Nephron (organoid): ENCODE measurements at regions not wholly inside any gene's neighbourhood (a gene's known extent, or its start where the extent isn't known, plus 50 kb on each side); places are given as distances from the start of the nearest gene placed in this dataset.
"Not testable (repeated sequence)": the region's sequence is repeated elsewhere in the genome, so short reads cannot be mapped to it uniquely, and the experiment has no call there.

Experiments
- H3K27ac Mint-ChIP-seq, 3 experiments: 2 replicates each; pipeline ENCODE4 v1.8.0; 2020; ENCODE audit warnings: mixed read lengths in 3 of 3, mild to moderate bottlenecking in 2 of 3, moderate library complexity in 1 of 3
- H3K27me3 Mint-ChIP-seq: 2 replicates; pipeline ENCODE4 v1.8.0; 2021; ENCODE audit warnings: low read depth, mild to moderate bottlenecking, moderate library complexity, mixed read lengths
- H3K36me3 Mint-ChIP-seq: 2 replicates; pipeline ENCODE4 v1.8.0; 2020; ENCODE audit warnings: low read depth, mixed read lengths
- H3K4me1 Mint-ChIP-seq: 2 replicates; pipeline ENCODE4 v1.8.0; 2020; ENCODE audit warnings: mixed read lengths
- H3K4me3 Mint-ChIP-seq, 3 experiments: 2 replicates each; pipeline ENCODE4 v1.8.0; 2020; ENCODE audit warnings: mild to moderate bottlenecking in 3 of 3, mixed read lengths in 3 of 3, moderate library complexity in 2 of 3
- H3K9me3 Mint-ChIP-seq: 2 replicates; pipeline ENCODE4 v1.8.0; 2020; ENCODE audit warnings: mixed read lengths
- TF ChIP-seq, protein P1 (sequence below), 3 experiments: fragments of 200-600 bp; sonication (generic); IDR thresholded peaks; one replicate each; pipeline ENCODE4 v1.5.0; 2021; ENCODE audit warnings: antibody characterized with exemption in 3 of 3; ENCODE audit not compliant: unreplicated experiment in 3 of 3

GRCh38 chr2:230627806-230628724 is 84.6 kb upstream of the CAB39 start:
- H3K4me3 Mint-ChIP-seq, result no peak overlapping the region
- H3K36me3 Mint-ChIP-seq, result no peaks in the 10 kb centered on the region
- H3K27me3 Mint-ChIP-seq, result no peaks in the 10 kb centered on the region
- H3K9me3 Mint-ChIP-seq, result peaks cover 4% of the 10 kb centered on the region
- TF ChIP-seq, protein P1, sequence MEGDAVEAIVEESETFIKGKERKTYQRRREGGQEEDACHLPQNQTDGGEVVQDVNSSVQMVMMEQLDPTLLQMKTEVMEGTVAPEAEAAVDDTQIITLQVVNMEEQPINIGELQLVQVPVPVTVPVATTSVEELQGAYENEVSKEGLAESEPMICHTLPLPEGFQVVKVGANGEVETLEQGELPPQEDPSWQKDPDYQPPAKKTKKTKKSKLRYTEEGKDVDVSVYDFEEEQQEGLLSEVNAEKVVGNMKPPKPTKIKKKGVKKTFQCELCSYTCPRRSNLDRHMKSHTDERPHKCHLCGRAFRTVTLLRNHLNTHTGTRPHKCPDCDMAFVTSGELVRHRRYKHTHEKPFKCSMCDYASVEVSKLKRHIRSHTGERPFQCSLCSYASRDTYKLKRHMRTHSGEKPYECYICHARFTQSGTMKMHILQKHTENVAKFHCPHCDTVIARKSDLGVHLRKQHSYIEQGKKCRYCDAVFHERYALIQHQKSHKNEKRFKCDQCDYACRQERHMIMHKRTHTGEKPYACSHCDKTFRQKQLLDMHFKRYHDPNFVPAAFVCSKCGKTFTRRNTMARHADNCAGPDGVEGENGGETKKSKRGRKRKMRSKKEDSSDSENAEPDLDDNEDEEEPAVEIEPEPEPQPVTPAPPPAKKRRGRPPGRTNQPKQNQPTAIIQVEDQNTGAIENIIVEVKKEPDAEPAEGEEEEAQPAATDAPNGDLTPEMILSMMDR (IDR thresholded peaks at IDR 0.05; ENCODE audit: unreplicated experiment in 3 of 3), result no peak
- peak overlapping the region; percentile 7 to 27 (median 17) for H3K27ac Mint-ChIP-seq
- H3K4me1 Mint-ChIP-seq, result peaks cover 13% of the 10 kb centered on the region

DNA sequence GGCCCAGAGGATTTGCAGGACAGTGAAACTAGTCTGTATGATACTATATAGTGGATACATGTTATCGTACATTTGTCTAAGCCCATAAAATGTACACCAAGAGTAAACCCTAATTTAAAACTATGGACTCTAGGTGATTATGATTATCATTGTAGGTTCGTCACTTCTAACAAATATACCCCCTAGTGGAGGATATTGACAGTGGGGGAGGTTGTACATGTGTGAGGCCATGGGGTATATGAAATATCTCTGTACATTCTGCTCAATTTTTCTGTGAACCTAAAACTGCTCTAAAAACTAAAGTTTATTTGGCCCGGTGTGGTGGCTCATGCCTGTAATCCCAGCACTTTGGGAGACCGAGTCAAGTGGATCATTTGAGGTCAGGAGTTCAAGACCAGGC is 81.2 kb upstream of the CAB39 start:
- no peak overlapping the region for H3K27ac Mint-ChIP-seq
- no peaks in the 10 kb centered on the region for H3K36me3 Mint-ChIP-seq
- no peaks in the 10 kb centered on the region for H3K27me3 Mint-ChIP-seq
- H3K4me3 Mint-ChIP-seq, result no peak overlapping the region
- TF ChIP-seq, protein P1 (IDR thresholded peaks at IDR 0.05; ENCODE audit: unreplicated experiment in 3 of 3), result no peak
- H3K9me3 Mint-ChIP-seq, result no peaks in the 10 kb centered on the region
- H3K4me1 Mint-ChIP-seq, result peaks cover 18% of the 10 kb centered on the region

GRCh38 chr2:230634146-230634545 is 78.5 kb upstream of the CAB39 start:
- TF ChIP-seq, protein P1 (IDR thresholded peaks at IDR 0.05; ENCODE audit: unreplicated experiment in 3 of 3), result no peak

DNA sequence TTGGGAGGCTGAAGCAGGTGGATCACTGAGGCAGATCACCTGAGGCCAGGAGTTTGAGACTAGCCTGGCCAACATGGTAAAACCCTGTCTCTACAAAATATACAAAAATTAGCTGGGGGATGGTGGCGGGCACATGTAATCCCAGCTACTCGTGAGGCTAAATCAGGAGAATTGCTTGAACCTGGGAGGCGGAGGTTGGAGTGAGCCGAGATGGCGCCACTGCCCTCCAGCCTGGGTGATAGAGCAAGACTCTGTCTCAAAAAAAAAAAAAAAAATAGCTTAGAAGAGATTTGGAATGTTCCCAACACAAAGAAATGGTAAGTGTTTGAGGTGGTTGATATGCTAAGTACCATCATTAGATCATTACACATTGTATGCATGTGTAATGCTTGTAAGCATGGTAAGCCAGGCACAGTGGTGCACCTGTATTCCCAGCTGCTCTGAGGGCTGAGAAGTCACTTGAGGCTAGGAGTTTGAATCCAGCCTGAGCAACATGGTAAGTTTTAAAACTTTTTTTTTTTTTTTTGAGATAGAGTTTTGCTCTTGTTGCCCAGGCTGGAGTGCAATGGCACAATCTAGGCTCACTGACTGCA is 77.8 kb upstream of the CAB39 start:
- not testable (repeated sequence) for H3K4me3 Mint-ChIP-seq, H3K36me3 Mint-ChIP-seq, H3K27me3 Mint-ChIP-seq, H3K4me1 Mint-ChIP-seq, H3K9me3 Mint-ChIP-seq
- H3K27ac Mint-ChIP-seq, result peak overlapping the region in 2 of 3 experiments; percentile 84 to 87

More at GRCh38 chr2:230634146-230634545, 78.5 kb upstream of the CAB39 start:
- H3K9me3 Mint-ChIP-seq, result no peaks in the 10 kb centered on the region
- H3K36me3 Mint-ChIP-seq, result no peaks in the 10 kb centered on the region
- peak overlapping the region in 2 of 3 experiments; percentile 84 to 87 for H3K27ac Mint-ChIP-seq
- no peaks in the 10 kb centered on the region for H3K27me3 Mint-ChIP-seq
- peaks cover 5% of the 10 kb centered on the region for H3K4me1 Mint-ChIP-seq
- H3K4me3 Mint-ChIP-seq, result no peak overlapping the region

GRCh38 chr2:230636684-230637271 is 75.9 kb upstream of the CAB39 start:
- no peaks in the 10 kb centered on the region for H3K27me3 Mint-ChIP-seq
- TF ChIP-seq, protein P1 (IDR thresholded peaks at IDR 0.05; ENCODE audit: unreplicated experiment in 3 of 3), result no peak
- H3K36me3 Mint-ChIP-seq, result no peaks in the 10 kb centered on the region
- H3K4me3 Mint-ChIP-seq, result no peak overlapping the region
- no peak overlapping the region for H3K27ac Mint-ChIP-seq
- H3K4me1 Mint-ChIP-seq, result peaks cover 5% of the 10 kb centered on the region
- H3K9me3 Mint-ChIP-seq, result no peaks in the 10 kb centered on the region

DNA sequence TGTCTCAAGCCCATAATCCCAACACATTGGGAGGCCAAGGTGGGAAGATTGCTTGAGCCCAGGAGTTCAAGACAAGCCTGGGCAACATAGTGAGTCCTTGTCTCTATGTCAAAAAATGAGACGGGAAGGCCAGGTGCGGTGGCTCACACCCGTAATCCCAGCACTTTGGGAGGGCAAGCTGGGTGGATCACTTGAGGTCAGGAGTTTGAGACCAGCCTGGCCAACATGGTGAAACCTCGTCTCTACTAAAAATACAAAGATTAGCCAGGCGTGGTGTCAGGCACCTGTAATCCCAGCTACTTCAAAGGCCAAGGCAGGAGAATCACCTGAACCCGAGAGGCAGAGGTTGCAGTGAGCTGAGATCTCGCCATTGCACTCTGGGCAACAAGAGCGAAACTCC is 75.2 kb upstream of the CAB39 start:
- H3K4me1 Mint-ChIP-seq, H3K9me3 Mint-ChIP-seq, H3K27ac Mint-ChIP-seq, H3K4me3 Mint-ChIP-seq, H3K36me3 Mint-ChIP-seq, H3K27me3 Mint-ChIP-seq: not testable (repeated sequence)
